ENCODE measurements at regions not wholly inside any gene's neighbourhood (a gene's known extent, or its start where the extent isn't known, plus 50 kb on each side); places are given as distances from the start of the nearest gene placed in this dataset.

DNA sequence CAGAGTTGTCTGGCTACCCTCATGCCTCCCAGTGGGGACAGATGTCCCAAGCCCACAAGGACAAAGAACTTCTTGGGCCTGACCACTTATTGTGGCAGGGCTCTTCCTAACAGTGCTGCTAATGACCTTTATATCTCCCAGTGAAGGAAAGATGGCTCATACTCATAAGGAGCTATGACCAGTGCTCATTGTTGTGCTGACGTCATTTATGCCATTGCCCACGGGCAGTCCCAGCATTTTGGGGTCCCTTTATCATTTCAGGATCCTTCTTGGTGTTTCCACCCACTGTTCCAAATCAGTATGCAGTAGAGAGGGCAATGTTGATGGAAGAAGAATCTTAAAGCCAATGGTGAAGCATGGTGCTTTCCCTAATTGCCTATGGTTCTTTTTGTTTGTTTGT, 1640.0 kb upstream of the PRR20A start:
- TF ChIP-seq CREB1 (IDR thresholded peaks at IDR 0.05) (no peak), CTCF (IDR thresholded peaks at IDR 0.05; ENCODE audit: control extremely low read depth in 1 of 3, insufficient read depth in 1 of 3, low read depth in 1 of 3, low read length in 3 of 3) (no peak), RNF2 (IDR thresholded peaks at IDR 0.05; ENCODE audit: borderline replicate concordance, low read depth, low read length, missing control alignments, poor library complexity, severe bottlenecking) (no peak), EZH2 (IDR thresholded peaks at IDR 0.05; ENCODE audit: low read depth, low read length, severe bottlenecking) (no peak), CEBPB (IDR thresholded peaks at IDR 0.05; ENCODE audit: low read depth, low read length) (no peak), RFX5 (IDR thresholded peaks at IDR 0.05; ENCODE audit: borderline replicate concordance, low read depth, low read length) (no peak), POLR2A (IDR thresholded peaks at IDR 0.05; ENCODE audit: control extremely low read depth in 1 of 2, low read depth in 2 of 2, low read length in 2 of 2) (no peak), EP300 (IDR thresholded peaks at IDR 0.05; ENCODE audit: borderline replicate concordance in 1 of 2, low read depth in 2 of 2, low read length in 2 of 2) (no peak)

Measured in H1 (cell line).